ENCODE measurements at regions not wholly inside any gene's neighbourhood (a gene's known extent, or its start where the extent isn't known, plus 50 kb on each side); places are given as distances from the start of the nearest gene placed in this dataset.
"Not testable (repeated sequence)": the region's sequence is repeated elsewhere in the genome, so short reads cannot be mapped to it uniquely, and the experiment has no call there.

- WGBS, 2 experiments = 98% methylated on average over 1 of the region's 1 CpG
- no peak overlapping the region for H3K4me3 ChIP-seq (ENCODE audit: insufficient read depth, low read depth, low read length)
- H3K9me3 ChIP-seq (ENCODE audit: control insufficient read depth, low read length) = no peaks in the 10 kb centered on the region
- no peaks in the 10 kb centered on the region for H3K36me3 ChIP-seq (ENCODE audit: control insufficient read depth, insufficient read depth, low read length)
- H3K27me3 ChIP-seq (ENCODE audit: control insufficient read depth, insufficient read depth, low read length, poor library complexity, severe bottlenecking) = no peaks in the 10 kb centered on the region
- no peaks in the 10 kb centered on the region for H3K4me1 ChIP-seq (ENCODE audit: control insufficient read depth, insufficient read depth, low read length)
- no peak overlapping the region for H3K27ac ChIP-seq (ENCODE audit: insufficient read depth, low read depth, low read length, poor library complexity, severe bottlenecking)
Observed at GRCh38 chr3:174356596-174356995, 502.5 kb upstream of the NAALADL2 start.

- Histone ChIP-seq H3K4me1 (ENCODE audit: control insufficient read depth, insufficient read depth, low read length) (no peaks in the 10 kb centered on the region), H3K4me3 (ENCODE audit: insufficient read depth, low read depth, low read length) (no peak overlapping the region), H3K27me3 (ENCODE audit: control insufficient read depth, insufficient read depth, low read length, poor library complexity, severe bottlenecking) (no peaks in the 10 kb centered on the region), H3K36me3 (ENCODE audit: control insufficient read depth, insufficient read depth, low read length) (no peaks in the 10 kb centered on the region), H3K27ac (ENCODE audit: insufficient read depth, low read depth, low read length, poor library complexity, severe bottlenecking) (no peak overlapping the region), H3K9me3 (ENCODE audit: control insufficient read depth, low read length) (no peaks in the 10 kb centered on the region)
- WGBS, 2 experiments = 80 to 100% methylated on average over 1 of the region's 1 CpG
Observed at GRCh38 chr3:174358252-174358651, 500.9 kb upstream of the NAALADL2 start.

- WGBS, 2 experiments = 91 to 94% methylated on average over 3 of the region's 3 CpGs
- H3K4me1 ChIP-seq (ENCODE audit: control insufficient read depth, insufficient read depth, low read length) = no peaks in the 10 kb centered on the region
- H3K4me3 ChIP-seq (ENCODE audit: insufficient read depth, low read depth, low read length) = no peak overlapping the region
- H3K27ac ChIP-seq (ENCODE audit: insufficient read depth, low read depth, low read length, poor library complexity, severe bottlenecking) = no peak overlapping the region
- H3K27me3 ChIP-seq (ENCODE audit: control insufficient read depth, insufficient read depth, low read length, poor library complexity, severe bottlenecking) = no peaks in the 10 kb centered on the region
- H3K36me3 ChIP-seq (ENCODE audit: control insufficient read depth, insufficient read depth, low read length) = no peaks in the 10 kb centered on the region
- H3K9me3 ChIP-seq (ENCODE audit: control insufficient read depth, low read length) = no peaks in the 10 kb centered on the region
Observed at GRCh38 chr3:174362556-174362955, 496.6 kb upstream of the NAALADL2 start.

- H3K4me1 ChIP-seq (ENCODE audit: control insufficient read depth, insufficient read depth, low read length) = no peaks in the 10 kb centered on the region
- no peak overlapping the region for H3K27ac ChIP-seq (ENCODE audit: insufficient read depth, low read depth, low read length, poor library complexity, severe bottlenecking)
- no peak overlapping the region for H3K4me3 ChIP-seq (ENCODE audit: insufficient read depth, low read depth, low read length)
- no peaks in the 10 kb centered on the region for H3K27me3 ChIP-seq (ENCODE audit: control insufficient read depth, insufficient read depth, low read length, poor library complexity, severe bottlenecking)
- H3K36me3 ChIP-seq (ENCODE audit: control insufficient read depth, insufficient read depth, low read length) = no peaks in the 10 kb centered on the region
- H3K9me3 ChIP-seq (ENCODE audit: control insufficient read depth, low read length) = no peaks in the 10 kb centered on the region
- 64 to 68% methylated on average over 2 of the region's 3 CpGs for WGBS, 2 experiments
Observed at GRCh38 chr3:174363256-174363655, 495.9 kb upstream of the NAALADL2 start.

- no peak overlapping the region for H3K4me3 ChIP-seq (ENCODE audit: insufficient read depth, low read depth, low read length)
- H3K36me3 ChIP-seq (ENCODE audit: control insufficient read depth, insufficient read depth, low read length) = no peaks in the 10 kb centered on the region
- H3K9me3 ChIP-seq (ENCODE audit: control insufficient read depth, low read length) = no peaks in the 10 kb centered on the region
- no peak overlapping the region for H3K27ac ChIP-seq (ENCODE audit: insufficient read depth, low read depth, low read length, poor library complexity, severe bottlenecking)
- H3K4me1 ChIP-seq (ENCODE audit: control insufficient read depth, insufficient read depth, low read length) = no peaks in the 10 kb centered on the region
- 94 to 100% methylated on average over 1 of the region's 1 CpG for WGBS, 2 experiments
- no peaks in the 10 kb centered on the region for H3K27me3 ChIP-seq (ENCODE audit: control insufficient read depth, insufficient read depth, low read length, poor library complexity, severe bottlenecking)
Observed at GRCh38 chr3:174365796-174366195, 493.3 kb upstream of the NAALADL2 start.

- not testable (repeated sequence) for H3K4me3 ChIP-seq (ENCODE audit: insufficient read depth, low read depth, low read length); H3K9me3 ChIP-seq (ENCODE audit: control insufficient read depth, low read length); H3K36me3 ChIP-seq (ENCODE audit: control insufficient read depth, insufficient read depth, low read length); H3K4me1 ChIP-seq (ENCODE audit: control insufficient read depth, insufficient read depth, low read length); H3K27ac ChIP-seq (ENCODE audit: insufficient read depth, low read depth, low read length, poor library complexity, severe bottlenecking); H3K27me3 ChIP-seq (ENCODE audit: control insufficient read depth, insufficient read depth, low read length, poor library complexity, severe bottlenecking)
- 68 to 74% methylated on average over 4 of the region's 5 CpGs for WGBS, 2 experiments
Observed at GRCh38 chr3:174366904-174367303, 492.2 kb upstream of the NAALADL2 start.

- Histone ChIP-seq H3K4me1 (ENCODE audit: control insufficient read depth, insufficient read depth, low read length) (no peaks in the 10 kb centered on the region), H3K27me3 (ENCODE audit: control insufficient read depth, insufficient read depth, low read length, poor library complexity, severe bottlenecking) (no peaks in the 10 kb centered on the region), H3K36me3 (ENCODE audit: control insufficient read depth, insufficient read depth, low read length) (no peaks in the 10 kb centered on the region), H3K4me3 (ENCODE audit: insufficient read depth, low read depth, low read length) (no peak overlapping the region), H3K27ac (ENCODE audit: insufficient read depth, low read depth, low read length, poor library complexity, severe bottlenecking) (no peak overlapping the region), H3K9me3 (ENCODE audit: control insufficient read depth, low read length) (no peaks in the 10 kb centered on the region)
Observed at GRCh38 chr3:174376346-174376745, 482.8 kb upstream of the NAALADL2 start.

GRCh38 chr3:174377096-174377495 lies 482.0 kb upstream of the NAALADL2 start:
- Histone ChIP-seq H3K36me3 (ENCODE audit: control insufficient read depth, insufficient read depth, low read length) (no peaks in the 10 kb centered on the region), H3K9me3 (ENCODE audit: control insufficient read depth, low read length) (no peaks in the 10 kb centered on the region), H3K4me3 (ENCODE audit: insufficient read depth, low read depth, low read length) (no peak overlapping the region), H3K27me3 (ENCODE audit: control insufficient read depth, insufficient read depth, low read length, poor library complexity, severe bottlenecking) (no peaks in the 10 kb centered on the region), H3K4me1 (ENCODE audit: control insufficient read depth, insufficient read depth, low read length) (no peaks in the 10 kb centered on the region), H3K27ac (ENCODE audit: insufficient read depth, low read depth, low read length, poor library complexity, severe bottlenecking) (no peak overlapping the region)
- WGBS, 2 experiments = 96 to 97% methylated on average over 32 of the region's 32 CpGs

- Histone ChIP-seq H3K9me3 (ENCODE audit: control insufficient read depth, low read length) (no peaks in the 10 kb centered on the region), H3K4me1 (ENCODE audit: control insufficient read depth, insufficient read depth, low read length) (no peaks in the 10 kb centered on the region), H3K27me3 (ENCODE audit: control insufficient read depth, insufficient read depth, low read length, poor library complexity, severe bottlenecking) (no peaks in the 10 kb centered on the region), H3K36me3 (ENCODE audit: control insufficient read depth, insufficient read depth, low read length) (no peaks in the 10 kb centered on the region), H3K4me3 (ENCODE audit: insufficient read depth, low read depth, low read length) (no peak overlapping the region), H3K27ac (ENCODE audit: insufficient read depth, low read depth, low read length, poor library complexity, severe bottlenecking) (no peak overlapping the region)
- 95 to 97% methylated on average over 12 to 13 of the region's 13 CpGs for WGBS, 2 experiments
Observed at GRCh38 chr3:174377684-174378083, 481.4 kb upstream of the NAALADL2 start.

GRCh38 chr3:174382878-174383277 lies 476.3 kb upstream of the NAALADL2 start:
- 75 to 93% methylated on average over 1 of the region's 1 CpG for WGBS, 2 experiments
- Histone ChIP-seq H3K9me3 (ENCODE audit: control insufficient read depth, low read length) (no peaks in the 10 kb centered on the region), H3K27ac (ENCODE audit: insufficient read depth, low read depth, low read length, poor library complexity, severe bottlenecking) (no peak overlapping the region), H3K4me3 (ENCODE audit: insufficient read depth, low read depth, low read length) (no peak overlapping the region), H3K36me3 (ENCODE audit: control insufficient read depth, insufficient read depth, low read length) (no peaks in the 10 kb centered on the region), H3K4me1 (ENCODE audit: control insufficient read depth, insufficient read depth, low read length) (no peaks in the 10 kb centered on the region), H3K27me3 (ENCODE audit: control insufficient read depth, insufficient read depth, low read length, poor library complexity, severe bottlenecking) (no peaks in the 10 kb centered on the region)

- Histone ChIP-seq H3K27me3 (ENCODE audit: control insufficient read depth, insufficient read depth, low read length, poor library complexity, severe bottlenecking) (no peaks in the 10 kb centered on the region), H3K36me3 (ENCODE audit: control insufficient read depth, insufficient read depth, low read length) (no peaks in the 10 kb centered on the region), H3K4me3 (ENCODE audit: insufficient read depth, low read depth, low read length) (no peak overlapping the region), H3K9me3 (ENCODE audit: control insufficient read depth, low read length) (no peaks in the 10 kb centered on the region), H3K4me1 (ENCODE audit: control insufficient read depth, insufficient read depth, low read length) (no peaks in the 10 kb centered on the region), H3K27ac (ENCODE audit: insufficient read depth, low read depth, low read length, poor library complexity, severe bottlenecking) (no peak overlapping the region)
- WGBS, 2 experiments = no CpG with 5 or more reads among the region's 1 CpG
Observed at GRCh38 chr3:174387736-174388135, 471.4 kb upstream of the NAALADL2 start.
